ENCODE measurements at regions not wholly inside any gene's neighbourhood (a gene's known extent, or its start where the extent isn't known, plus 50 kb on each side); places are given as distances from the start of the nearest gene placed in this dataset.

DNA sequence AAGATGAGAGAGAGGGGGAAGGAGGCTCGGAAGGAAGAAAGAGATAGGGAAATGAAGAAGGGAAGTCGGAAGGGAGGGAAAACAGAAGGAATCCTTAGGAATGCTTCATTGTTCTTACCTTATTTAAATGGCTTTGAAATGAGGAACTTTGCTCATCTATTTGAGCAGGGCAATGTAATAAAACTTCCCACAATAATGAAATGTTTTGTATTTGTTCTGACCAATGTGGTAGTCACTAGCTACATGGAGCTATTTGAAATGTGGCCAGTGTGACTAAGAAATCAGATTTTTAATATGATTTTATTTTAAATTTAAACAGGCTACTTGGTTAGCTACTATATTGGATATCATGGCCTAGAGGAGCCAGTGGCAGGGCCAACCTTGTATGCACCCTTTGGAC, 510.6 kb downstream of the HTR7 start:
- DNase-seq, result no peak

DNA sequence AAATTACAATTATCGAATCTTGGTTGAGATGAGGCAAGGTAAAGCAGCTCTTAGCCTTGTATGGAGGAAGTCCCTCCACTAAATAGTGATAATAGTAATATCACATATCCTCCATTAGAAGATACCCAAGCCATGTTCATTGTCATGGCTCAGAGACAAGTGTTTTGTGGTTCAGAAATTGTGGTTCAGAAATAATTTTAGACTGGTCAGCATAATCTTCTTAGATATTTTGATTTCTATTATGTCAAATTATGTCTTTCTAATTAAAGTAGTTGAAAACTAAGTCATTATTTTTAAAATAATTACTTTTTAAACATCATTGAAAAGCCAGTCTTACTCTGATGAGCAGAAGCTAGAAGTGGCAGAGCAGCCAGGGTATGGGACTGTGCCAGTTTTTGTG, 507.7 kb downstream of the HTR7 start:
- DNase-seq, result no peak

DNA sequence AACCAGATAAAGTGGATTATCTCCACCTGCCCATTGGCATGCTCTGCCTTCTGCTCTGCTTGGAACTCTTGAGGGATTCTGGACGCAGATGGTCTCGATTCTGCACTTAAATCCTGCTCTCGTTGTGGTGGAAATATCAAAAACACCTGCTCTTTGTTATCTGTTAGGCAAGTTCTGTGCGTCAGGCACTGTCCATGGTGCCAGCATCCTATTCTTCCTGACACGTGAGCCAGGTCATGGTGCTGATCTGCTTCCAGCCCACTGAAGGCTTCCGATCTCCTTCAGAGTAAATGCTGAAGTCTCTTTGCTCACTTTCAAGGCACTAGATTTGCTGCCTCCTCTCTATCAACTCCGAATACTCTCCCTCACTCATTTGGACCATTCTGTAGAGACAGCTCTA, 505.6 kb downstream of the HTR7 start:
- no peak for DNase-seq

DNA sequence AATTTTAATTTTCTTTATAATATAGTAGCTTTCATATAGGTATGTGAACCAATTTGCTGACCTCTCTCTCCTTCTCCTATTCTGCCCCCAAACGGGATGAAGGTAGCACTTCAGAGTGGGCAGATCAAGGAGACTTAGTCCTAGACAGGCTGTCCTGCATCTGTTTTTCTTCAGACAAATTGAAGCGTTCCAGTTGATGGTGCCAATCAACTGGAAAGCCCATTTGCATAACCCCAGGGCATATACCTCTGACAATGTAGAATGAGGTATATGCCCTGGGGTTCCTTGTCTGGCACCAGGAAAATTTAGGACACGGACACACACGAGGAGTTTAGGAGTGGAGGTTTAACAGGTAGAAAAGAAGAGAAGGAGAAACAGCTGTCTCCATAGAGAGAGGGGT, 502.9 kb downstream of the HTR7 start:
- no peak for DNase-seq

DNA sequence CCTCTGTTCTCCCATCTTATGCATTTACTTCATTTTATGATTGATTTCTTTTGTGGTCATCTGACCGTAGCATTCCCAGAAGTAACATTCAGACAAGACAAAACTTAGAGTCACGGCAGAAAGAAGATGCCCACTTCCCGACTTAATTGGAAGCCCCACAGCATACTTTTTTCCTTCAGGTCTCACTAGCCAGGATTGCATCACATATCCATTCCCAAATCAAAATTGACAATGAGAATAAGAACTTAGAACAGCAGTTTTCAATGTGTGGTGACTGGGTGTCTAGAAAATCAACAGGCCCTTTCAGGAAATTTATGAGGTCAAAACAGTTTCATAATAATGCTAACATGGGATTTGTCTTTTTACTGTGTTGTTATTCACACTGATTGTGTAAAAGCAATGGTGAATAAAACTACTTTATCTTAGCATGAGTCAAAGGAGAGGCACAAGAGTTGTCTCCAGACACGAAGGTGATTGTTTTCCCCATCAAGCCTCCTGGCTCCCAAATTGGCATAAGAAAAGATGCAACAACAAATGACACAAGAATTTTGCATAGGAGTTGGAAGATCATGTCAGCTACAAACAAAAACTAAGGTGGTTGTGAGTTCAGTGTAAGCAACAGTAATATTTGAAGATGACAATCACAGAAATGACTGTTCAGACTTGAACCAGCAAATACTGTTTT, 493.9 kb downstream of the HTR7 start:
- DNase-seq, result no peak

DNA sequence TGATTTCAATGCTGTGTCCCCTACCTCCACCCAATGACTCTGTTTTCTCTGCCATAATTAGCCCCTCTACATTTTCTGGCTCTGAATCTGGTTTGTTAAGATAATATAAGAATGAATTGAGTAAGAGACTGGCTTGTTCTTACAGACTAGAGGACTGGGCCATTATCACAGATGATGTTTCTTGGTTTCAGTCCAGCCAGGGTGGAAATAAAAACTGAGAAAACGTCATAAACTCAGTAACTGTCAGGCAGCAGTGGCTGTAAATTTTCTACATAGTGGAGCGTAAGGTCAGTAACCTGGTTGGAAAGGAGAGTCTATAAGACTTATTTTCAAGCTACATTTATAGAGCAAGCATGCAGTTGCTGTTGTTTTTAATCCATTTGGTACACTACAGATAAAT, 485.4 kb downstream of the HTR7 start:
- DNase-seq, result no peak

DNA sequence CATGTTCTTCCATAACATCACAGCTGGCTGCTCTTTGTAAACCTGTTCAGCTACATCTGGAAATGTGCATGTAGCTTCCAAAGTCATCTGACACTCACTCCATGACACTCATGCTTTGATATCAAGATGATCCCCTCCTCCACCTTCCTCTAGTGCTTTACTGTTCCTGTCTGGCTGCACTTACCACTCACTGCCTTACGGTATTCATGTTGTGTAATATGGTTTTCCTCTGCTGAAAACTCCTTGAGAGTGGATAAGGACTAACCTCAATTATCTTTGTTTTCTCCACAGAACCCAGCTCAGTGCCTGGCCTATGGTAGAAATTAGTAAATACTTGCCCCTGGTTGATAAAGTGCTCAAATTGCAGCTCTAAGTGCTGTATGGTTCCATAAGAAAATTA, 483.9 kb downstream of the HTR7 start:
- DNase-seq, result no peak

DNA sequence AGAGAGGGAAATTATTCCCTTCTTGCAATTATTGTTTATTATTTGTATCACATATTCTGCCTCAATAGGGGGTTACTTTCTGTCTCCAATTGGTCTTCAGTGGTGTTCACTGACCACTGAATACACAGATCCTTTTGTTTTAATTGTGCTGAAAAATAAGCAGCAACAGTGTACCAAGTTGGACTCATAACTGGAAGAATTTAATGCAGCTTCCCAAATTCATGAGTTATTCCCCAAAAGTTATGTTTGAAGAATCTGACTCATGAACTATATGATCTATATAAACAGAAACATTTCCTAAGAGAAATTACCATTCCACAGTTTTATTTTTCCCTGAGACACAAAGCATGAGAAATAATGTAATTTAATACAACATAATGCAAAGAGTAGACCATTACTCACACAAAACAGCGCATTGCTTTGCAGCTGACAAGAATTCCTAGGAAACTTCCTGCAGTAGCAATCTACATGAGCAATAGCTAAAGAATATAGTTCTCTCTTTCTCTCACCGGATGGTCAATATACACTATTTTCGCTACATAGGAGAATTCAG, 479.2 kb downstream of the HTR7 start:
- DNase-seq, result no peak

DNA sequence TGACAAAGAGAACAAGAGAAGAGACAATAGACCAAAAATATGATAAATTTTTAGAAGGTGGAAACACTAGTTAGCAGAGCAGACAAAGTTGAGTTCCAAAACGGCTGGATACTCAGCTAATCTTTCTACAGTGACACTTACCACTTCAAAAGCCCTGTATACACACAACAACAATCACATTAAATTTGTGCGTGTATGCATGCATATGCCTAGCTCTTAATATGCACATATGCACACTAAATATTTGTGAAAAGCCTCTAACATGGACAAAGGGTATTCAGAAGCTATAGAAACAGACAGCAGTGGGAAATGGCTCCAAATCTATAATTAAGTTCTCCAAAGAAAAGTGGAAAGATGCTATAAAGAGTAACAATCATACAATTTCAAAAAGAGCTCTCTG, 476.4 kb downstream of the HTR7 start:
- no peak for DNase-seq

DNA sequence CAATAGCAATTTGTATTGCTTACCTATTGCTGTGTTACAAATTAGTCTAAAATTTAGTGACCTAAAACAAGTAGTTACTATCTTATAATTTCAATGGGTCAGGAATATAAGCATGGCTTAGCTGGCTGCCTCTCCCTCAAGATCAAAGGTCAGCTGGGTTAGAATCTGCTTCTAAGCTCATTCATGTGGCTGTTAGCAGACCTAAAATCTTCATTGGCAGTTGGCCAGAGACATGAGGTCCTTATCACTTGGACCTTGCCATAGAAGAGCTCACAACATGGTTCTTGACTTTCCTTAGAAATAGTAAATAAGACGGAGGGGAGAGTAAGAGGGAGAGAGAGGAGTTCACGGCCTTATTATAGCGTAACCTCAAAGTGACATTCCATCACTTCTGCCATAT, 468.0 kb downstream of the HTR7 start:
- DNase-seq, result no peak

DNA sequence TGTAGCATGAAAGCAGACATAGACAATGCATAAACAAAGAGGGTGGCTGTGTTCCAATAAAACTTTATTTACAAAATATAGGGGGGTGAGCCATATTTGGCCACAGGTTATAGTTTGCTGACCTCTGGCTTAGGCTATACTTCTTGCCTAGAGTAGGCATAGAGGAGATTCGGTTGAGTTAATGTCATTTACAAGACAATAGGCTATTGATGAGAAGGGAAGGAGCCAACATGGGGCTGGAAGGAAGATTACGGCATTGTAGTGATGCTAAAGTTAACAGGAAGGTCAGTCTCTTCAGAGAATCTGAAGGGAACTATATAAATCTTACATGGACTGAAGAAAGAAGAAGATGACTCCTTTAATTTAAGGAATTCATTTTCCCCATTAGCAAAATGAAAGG, 463.5 kb downstream of the HTR7 start:
- DNase-seq, result no peak

DNA sequence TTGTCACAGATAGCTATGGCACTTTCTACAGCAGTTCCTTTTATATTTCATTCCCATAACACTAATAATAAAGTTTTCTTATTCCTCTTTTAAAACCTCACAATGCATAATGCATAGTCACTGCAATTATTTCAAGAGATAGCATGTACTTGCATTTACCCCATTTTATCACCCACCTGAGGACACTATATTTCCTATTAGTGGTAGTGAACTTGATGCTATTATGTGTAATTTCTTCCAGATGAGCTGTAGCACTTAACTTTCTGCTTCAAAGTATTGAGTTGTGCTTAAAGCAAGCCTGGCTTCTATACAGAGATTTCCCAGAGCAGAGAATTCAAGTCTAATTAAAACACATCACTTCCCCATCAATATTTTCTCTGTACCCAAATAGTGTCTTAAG, 461.1 kb downstream of the HTR7 start:
- DNase-seq, result no peak

DNA sequence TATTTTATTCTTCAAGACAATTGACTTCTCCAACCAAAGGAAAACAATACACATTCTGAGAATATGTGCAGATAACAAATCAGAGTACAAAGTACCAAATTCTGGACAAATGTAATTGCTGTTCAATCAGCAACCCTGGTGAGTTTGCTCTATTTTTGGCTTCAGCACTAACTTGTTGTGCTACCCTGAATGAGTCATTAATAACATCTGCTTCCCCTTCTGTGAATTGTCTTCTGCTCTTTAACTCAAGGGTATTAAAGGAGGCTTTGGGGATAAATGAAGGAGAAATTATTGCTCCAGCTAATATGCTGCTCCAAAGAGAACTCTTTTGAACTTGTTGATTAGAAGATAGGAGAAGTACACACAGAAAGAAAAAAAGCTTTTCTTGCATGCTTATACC, 459.3 kb downstream of the HTR7 start:
- DNase-seq, result no peak

DNA sequence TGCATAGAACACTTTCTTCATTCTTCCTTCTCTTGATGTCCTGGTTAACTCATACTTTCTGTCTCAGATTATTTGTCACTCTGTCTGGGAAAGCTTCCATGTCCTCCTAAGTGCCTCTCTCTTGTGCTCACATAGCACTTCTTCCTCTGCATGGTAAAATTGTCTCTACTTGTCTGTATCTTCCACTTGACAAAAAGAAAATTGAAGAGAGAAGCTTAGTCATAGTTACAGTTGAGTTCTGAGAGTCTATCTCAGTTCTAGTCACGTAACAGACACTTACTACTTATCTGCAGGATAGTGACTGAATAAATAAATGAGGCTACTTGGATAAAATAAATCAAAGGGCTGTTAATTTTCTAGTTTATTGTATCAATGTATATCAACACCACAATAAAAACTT, 458.1 kb downstream of the HTR7 start:
- DNase-seq, result no peak

DNA sequence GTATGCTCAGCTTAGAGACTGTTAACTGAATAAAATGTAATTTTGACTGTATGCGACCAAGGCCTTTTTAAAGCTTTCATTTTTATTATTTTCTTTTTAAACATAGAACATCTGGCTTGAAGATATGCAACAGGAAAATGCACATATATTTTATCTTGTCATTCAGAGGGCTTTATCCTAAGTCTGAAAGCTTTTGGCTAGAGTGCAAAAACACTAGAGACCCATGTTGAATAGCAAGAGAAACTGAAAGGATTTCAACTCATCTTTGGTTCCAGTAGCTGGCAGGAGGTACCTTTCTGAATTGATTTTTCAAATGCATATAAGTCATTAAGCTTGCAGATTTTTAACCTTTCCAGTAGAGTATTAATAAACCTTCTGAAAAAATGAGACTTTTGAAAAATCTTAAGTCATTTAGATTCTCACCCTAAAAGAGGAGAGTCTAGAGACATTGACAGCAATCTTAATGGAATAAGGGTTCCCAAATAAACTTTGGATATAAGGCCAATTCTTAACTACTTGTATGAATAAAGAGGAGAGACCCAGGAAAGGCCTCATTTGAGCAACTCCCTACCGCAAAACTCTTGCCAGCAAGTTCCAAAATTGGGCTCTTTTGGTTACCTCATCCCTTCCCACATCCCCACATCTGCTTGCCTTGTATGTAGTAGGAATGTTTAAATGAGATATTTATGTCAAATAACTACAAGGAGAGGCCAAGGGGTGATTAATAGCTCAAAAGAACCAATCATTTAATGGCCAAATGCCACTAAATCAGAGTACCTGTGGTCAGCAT, 454.4 kb downstream of the HTR7 start:
- DNase-seq, result no peak

DNA sequence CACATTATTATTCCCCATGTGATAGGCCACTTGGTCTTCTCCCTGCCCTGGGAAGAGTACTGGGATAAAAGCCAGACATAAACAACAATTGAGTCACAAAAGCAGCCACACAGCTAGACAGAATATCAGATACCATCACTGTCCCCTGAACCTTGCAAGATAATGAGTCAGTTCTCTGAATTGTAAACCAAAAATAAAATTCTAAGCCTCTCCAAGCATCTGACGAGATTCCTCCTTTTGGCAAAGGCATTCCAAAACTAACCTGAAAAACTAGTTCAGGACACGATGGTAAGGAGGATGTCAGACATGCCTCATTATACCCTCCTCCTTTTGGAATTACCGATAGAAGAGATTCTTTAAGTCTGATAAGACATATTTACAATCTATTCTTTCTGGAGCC, 450.7 kb downstream of the HTR7 start:
- no peak for DNase-seq

DNA sequence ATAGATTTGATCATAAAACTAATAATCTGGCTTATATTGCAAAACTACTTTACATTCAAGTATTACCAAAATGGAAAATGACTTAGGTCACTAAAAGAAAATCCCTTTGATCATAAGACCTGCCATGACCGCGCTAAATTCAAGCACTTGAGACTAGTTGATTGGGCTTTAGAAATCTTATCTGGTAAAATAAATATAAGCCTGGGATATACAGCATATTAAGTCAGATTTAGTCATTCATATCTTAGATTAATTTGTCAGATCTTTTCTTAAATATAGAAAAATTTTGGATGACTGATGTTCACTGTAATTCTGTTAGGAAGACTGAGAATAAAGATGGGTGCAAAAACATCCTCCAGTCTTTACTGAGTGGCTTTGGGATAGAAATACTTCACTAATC, 450.0 kb downstream of the HTR7 start:
- no peak for DNase-seq

DNA sequence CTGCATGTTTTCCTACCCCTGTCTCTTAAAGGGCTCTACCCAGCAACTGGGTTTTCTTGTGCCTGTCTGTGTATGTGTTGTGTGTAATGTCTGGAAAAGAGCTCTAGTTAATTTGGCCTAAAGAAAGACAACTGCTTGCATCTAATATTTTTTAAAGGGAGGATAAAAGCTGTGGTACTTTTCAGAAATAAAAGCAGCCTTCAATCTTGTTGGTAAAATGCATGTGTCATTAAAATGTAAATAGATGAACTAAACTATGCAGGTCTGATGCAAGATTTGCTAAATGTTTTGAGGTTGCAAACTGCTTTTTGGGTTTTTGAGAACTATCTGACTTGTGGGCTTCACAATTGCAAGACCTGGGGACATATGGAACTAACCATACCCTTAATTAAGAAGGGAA, 445.3 kb downstream of the HTR7 start:
- no peak for DNase-seq

DNA sequence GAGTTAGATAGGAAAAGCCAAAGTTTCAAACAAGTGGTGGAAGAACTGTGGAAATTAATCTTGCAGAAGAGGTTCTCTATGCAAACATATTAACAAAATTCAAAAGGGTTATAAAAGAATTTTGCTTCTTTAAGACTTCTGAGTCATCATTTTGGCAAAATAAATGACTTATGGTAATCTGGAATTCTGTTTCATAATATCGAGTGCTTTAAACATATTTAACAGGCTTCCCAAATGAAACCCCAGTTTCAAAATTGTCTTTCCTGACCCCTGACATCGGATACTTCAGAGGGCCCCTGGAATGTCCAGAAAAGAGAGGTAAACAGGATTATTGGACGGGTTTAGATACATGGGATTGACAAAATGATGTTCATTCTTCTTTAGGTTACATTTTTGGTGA, 444.6 kb downstream of the HTR7 start:
- DNase-seq, result no peak

DNA sequence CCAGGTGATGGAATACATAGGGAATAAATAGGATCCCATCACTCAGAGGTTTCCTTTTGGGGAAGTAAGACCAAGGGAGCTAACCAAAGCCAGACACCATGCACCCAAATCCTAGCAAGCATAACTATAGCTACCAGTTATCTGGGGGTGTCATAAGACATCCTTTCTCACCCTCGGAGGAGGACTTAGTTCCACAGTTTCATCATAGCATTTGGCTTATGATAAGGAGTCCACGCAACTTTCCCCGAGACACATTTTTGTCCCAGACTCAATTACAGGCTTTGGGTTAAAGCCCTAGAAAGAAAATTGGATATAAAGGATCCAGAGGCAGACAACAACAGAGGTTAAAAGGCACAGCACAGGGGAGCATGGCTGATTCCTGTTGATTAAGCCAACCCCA, 442.9 kb downstream of the HTR7 start:
- no peak for DNase-seq

DNA sequence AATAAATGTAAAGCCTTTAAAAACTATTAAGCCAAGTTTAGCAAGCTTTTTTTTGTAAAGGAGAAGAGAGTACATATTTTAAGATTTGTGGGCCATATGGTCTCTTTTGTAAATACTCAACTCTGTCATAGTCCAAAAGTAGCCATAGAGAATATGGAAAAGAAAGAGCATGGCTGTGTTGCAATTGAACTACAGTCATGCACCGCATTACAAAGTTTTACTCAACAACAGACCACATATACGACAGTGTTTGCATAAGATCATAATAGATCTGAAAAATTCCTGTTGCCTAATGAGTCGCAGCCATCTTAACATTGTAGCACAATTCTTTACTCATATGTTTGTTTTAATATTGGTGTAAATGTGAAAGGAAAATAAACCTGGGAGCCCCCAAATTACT, 440.8 kb downstream of the HTR7 start:
- DNase-seq, result no peak

DNA sequence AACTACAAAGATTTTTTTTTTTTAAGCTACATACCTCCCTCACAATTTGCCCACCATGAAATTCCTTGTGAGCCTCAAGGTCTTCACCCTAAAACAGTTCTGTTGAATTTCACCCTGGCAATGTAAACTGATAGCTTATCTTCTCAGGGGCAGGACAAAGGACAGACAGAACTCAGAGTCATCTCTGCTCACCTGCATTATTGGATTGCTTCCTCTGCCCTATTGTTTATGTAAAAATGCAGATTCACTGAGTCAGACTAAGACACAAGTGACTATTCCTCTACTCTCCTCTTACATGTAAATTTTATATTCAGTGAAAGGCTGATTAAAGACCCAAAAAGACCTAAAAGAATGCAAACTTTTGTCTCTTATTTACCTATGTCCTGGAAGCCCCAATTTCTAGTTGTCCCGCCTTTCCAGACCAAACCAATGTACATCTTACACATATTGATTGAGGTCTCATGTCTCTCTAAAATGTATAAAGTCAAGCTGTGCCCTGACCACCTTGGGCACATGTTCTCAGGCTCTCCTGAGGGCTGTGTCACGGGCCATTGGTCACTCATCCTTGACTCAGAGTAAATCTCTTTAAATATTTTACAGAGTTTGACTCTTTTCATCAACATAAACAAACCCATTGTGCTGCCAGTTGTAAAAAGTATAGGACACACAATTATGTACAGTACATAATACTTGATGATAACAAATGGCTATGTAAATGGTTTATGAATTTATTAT, 440.2 kb downstream of the HTR7 start:
- no peak for DNase-seq

DNA sequence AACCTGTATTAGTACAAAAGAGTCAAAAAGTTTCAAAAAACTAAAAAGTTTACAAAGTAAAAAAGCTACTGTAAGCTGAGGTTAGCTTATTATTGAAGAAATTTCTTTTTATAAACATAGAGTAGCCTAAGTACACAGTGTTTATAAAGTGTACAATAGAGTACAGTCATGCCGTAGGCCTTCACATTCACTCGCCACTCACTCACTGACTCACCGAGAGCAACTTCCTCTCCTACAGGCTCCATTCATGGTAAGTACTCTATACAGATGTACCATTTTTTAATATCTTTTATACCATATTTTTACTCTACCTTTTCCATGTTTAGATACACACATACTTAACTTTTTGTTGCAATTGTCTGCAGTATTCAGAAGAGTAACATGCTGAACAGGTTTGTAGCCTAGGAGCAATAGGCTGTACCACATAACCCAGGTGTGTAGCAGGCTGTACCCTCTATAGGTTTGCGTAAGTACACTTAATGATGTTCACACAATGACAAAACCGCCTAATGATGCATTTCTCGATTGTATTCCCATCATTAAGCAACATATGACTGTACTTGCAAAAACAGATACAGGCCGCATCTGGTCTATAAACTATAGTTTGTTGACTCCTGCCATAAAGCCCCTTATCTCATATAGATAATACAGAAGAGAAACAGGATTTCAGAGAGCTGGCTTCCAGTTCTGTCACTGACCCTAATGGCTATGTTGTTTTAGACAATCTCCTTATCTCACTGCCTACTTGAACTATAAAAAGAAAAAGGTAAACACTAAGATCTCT, 438.8 kb downstream of the HTR7 start:
- DNase-seq, result no peak
